ENCODE measurements at regions not wholly inside any gene's neighbourhood (a gene's known extent, or its start where the extent isn't known, plus 50 kb on each side); places are given as distances from the start of the nearest gene placed in this dataset.

GRCh38 chr3:6250167-6250566 is 610.7 kb upstream of the GRM7 start:
- no peak for TF ChIP-seq CTCF (IDR thresholded peaks at IDR 0.05)
- TF ChIP-seq CHD2 (IDR thresholded peaks at IDR 0.05; ENCODE audit: low read length, partially characterized antibody), result no peak
- no peak for TF ChIP-seq POLR2A (IDR thresholded peaks at IDR 0.05; ENCODE audit: low read length)
- no peak for TF ChIP-seq NR3C1 (IDR thresholded peaks at IDR 0.05)
- no peak for TF ChIP-seq RFX5 (IDR thresholded peaks at IDR 0.05)
- no peak for TF ChIP-seq POLR2AphosphoS2 (conservative IDR thresholded peaks at IDR 0.05; ENCODE audit: low read length)

Data from A549 (cell line).